ENCODE measurements at regions not wholly inside any gene's neighbourhood (a gene's known extent, or its start where the extent isn't known, plus 50 kb on each side); places are given as distances from the start of the nearest gene placed in this dataset.

DNA sequence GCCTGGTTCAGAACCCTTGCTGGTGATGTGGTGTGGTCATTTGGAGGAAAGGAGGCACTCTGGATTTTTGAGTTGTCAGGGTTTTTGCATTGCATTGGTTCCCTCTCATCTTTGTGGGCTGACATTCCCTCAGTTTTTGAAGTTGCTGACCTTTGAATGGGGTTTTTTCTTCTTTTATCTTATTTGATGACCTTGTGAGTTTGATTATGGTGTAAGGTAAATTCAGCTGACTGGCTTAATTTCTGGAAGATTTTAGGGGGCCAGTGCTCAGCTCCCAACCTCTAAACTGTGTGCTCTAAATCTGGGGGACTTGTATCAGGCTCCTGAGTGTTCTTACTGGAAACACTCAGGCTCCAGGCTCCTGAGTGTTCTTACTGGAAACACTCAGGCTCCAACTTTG is 225.9 kb downstream of the MEIS1 start:
- H2AFZ ChIP-seq (ENCODE audit: control insufficient read depth, low read depth, low read length): no peak overlapping the region
- ChIA-PET SMC1A (ENCODE audit: uncharacterized antibody, unreplicated experiment) (no interaction called here), RAD21 (ENCODE audit: unreplicated experiment) (no interaction called here), CTCF (no interaction called here), POLR2A (no interaction called here)
- H3K4me1 ChIP-seq (ENCODE audit: control insufficient read depth, insufficient read depth, low read length): no peaks in the 10 kb centered on the region
- no peak overlapping the region for H3K9ac ChIP-seq (ENCODE audit: control insufficient read depth, insufficient read depth, low read length)
- H3K4me2 ChIP-seq (ENCODE audit: control insufficient read depth, insufficient read depth): no peak overlapping the region
- H3K27me3 ChIP-seq (replicated peaks in 1 of 2; ENCODE audit: control insufficient read depth in 2 of 2, insufficient read depth in 2 of 2, low read length in 1 of 2): no peaks in the 10 kb centered on the region
- H3K9me3 ChIP-seq (replicated peaks; ENCODE audit: control insufficient read depth, insufficient read depth, low read length): no peaks in the 10 kb centered on the region
- no peaks in the 10 kb centered on the region for H4K20me1 ChIP-seq (ENCODE audit: control insufficient read depth, insufficient read depth)
- intact Hi-C loops (cut with micrococcal nuclease; ENCODE audit: unreplicated experiment): no loop called here
- DNase-seq (ENCODE audit: low read depth, low spot score) (no peak), ATAC-seq (no peak), FAIRE-seq (no peak)
- H3K79me2 ChIP-seq (ENCODE audit: control insufficient read depth, insufficient read depth, low read length): no peaks in the 10 kb centered on the region
- in situ Hi-C loops (cut with MboI): no loop called here
- H3K27ac ChIP-seq (ENCODE audit: control insufficient read depth, insufficient read depth): no peak overlapping the region
- no peak overlapping the region for H3K4me3 ChIP-seq
- H3K36me3 ChIP-seq (ENCODE audit: control insufficient read depth in 2 of 2, insufficient read depth in 2 of 2, low read length in 1 of 2): no peaks in the 10 kb centered on the region
- TF ChIP-seq LARP7 (IDR thresholded peaks at IDR 0.05): no peak
- no peak for TF ChIP-seq ZNF384 (IDR thresholded peaks at IDR 0.05; ENCODE audit: borderline replicate concordance, low read depth, low read length)
- no TSS peak for BruUV-seq (replicated peaks)

- CTCF ChIA-PET: no interaction called here
- no peaks in the 10 kb centered on the region for H3K36me3 ChIP-seq (ENCODE audit: control insufficient read depth in 2 of 2, insufficient read depth in 2 of 2, low read length in 1 of 2)
- no peak for FAIRE-seq
Measured at GRCh38 chr2:66661253-66662173, 226.6 kb downstream of the MEIS1 start.

More at GRCh38 chr2:66661253-66662173, 226.6 kb downstream of the MEIS1 start:
- intact Hi-C loops (cut with micrococcal nuclease; ENCODE audit: unreplicated experiment) (no loop called here), in situ Hi-C loops (cut with MboI) (no loop called here)
- no peak for ATAC-seq
- Histone ChIP-seq H3K4me1 (ENCODE audit: control insufficient read depth, insufficient read depth, low read length) (no peaks in the 10 kb centered on the region), H3K4me2 (ENCODE audit: control insufficient read depth, insufficient read depth) (no peak overlapping the region), H4K20me1 (ENCODE audit: control insufficient read depth, insufficient read depth) (no peaks in the 10 kb centered on the region), H3K9ac (ENCODE audit: control insufficient read depth, insufficient read depth, low read length) (no peak overlapping the region), H3K27me3 (replicated peaks in 1 of 2; ENCODE audit: control insufficient read depth in 2 of 2, insufficient read depth in 2 of 2, low read length in 1 of 2) (no peaks in the 10 kb centered on the region), H2AFZ (ENCODE audit: control insufficient read depth, low read depth, low read length) (no peak overlapping the region), H3K27ac (ENCODE audit: control insufficient read depth, insufficient read depth) (no peak overlapping the region), H3K79me2 (ENCODE audit: control insufficient read depth, insufficient read depth, low read length) (no peaks in the 10 kb centered on the region), H3K4me3 (no peak overlapping the region), H3K9me3 (replicated peaks; ENCODE audit: control insufficient read depth, insufficient read depth, low read length) (no peaks in the 10 kb centered on the region)
- RAD21 ChIA-PET (ENCODE audit: unreplicated experiment): no interaction called here
- WGBS (ENCODE audit: insufficient coverage, insufficient replicate concordance, low lambda C conversion rate, missing lambda C conversion rate): 2% methylated on average over 10 of the region's 10 CpGs
- no TSS peak for BruUV-seq (replicated peaks)
- no peak for DNase-seq (ENCODE audit: low read depth, low spot score)
- SMC1A ChIA-PET (ENCODE audit: uncharacterized antibody, unreplicated experiment): no interaction called here
- POLR2A ChIA-PET: no interaction called here
- no peak for TF ChIP-seq YBX1 (IDR thresholded peaks at IDR 0.05)
- TF ChIP-seq, protein P1, sequence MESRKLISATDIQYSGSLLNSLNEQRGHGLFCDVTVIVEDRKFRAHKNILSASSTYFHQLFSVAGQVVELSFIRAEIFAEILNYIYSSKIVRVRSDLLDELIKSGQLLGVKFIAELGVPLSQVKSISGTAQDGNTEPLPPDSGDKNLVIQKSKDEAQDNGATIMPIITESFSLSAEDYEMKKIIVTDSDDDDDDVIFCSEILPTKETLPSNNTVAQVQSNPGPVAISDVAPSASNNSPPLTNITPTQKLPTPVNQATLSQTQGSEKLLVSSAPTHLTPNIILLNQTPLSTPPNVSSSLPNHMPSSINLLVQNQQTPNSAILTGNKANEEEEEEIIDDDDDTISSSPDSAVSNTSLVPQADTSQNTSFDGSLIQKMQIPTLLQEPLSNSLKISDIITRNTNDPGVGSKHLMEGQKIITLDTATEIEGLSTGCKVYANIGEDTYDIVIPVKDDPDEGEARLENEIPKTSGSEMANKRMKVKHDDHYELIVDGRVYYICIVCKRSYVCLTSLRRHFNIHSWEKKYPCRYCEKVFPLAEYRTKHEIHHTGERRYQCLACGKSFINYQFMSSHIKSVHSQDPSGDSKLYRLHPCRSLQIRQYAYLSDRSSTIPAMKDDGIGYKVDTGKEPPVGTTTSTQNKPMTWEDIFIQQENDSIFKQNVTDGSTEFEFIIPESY (IDR thresholded peaks at IDR 0.05): no peak
- no peak for TF ChIP-seq RCOR1 (conservative IDR thresholded peaks at IDR 0.05; ENCODE audit: low read depth, low read length)
- no peak for TF ChIP-seq RELB (IDR thresholded peaks at IDR 0.05; ENCODE audit: low read depth)
- TF ChIP-seq USF2 (IDR thresholded peaks at IDR 0.05; ENCODE audit: borderline replicate concordance, low read depth, low read length): no peak
- no peak for TF ChIP-seq RUNX3 (IDR thresholded peaks at IDR 0.05; ENCODE audit: low read length)
- TF ChIP-seq SMAD1 (IDR thresholded peaks at IDR 0.05; ENCODE audit: low read depth, partially characterized antibody): no peak
- TF ChIP-seq ZSCAN29 (IDR thresholded peaks at IDR 0.05): no peak
- TF ChIP-seq, protein P2, sequence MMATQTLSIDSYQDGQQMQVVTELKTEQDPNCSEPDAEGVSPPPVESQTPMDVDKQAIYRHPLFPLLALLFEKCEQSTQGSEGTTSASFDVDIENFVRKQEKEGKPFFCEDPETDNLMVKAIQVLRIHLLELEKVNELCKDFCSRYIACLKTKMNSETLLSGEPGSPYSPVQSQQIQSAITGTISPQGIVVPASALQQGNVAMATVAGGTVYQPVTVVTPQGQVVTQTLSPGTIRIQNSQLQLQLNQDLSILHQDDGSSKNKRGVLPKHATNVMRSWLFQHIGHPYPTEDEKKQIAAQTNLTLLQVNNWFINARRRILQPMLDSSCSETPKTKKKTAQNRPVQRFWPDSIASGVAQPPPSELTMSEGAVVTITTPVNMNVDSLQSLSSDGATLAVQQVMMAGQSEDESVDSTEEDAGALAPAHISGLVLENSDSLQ (IDR thresholded peaks at IDR 0.05): no peak
- no peak for TF ChIP-seq TAF1 (IDR thresholded peaks at IDR 0.05; ENCODE audit: borderline replicate concordance, low read depth, low read length)
- no peak for TF ChIP-seq ESRRA (IDR thresholded peaks at IDR 0.05; ENCODE audit: low read length)

Measured in GM12878 (cell line).